ENCODE measurements at regions not wholly inside any gene's neighbourhood (a gene's known extent, or its start where the extent isn't known, plus 50 kb on each side); places are given as distances from the start of the nearest gene placed in this dataset.

DNA sequence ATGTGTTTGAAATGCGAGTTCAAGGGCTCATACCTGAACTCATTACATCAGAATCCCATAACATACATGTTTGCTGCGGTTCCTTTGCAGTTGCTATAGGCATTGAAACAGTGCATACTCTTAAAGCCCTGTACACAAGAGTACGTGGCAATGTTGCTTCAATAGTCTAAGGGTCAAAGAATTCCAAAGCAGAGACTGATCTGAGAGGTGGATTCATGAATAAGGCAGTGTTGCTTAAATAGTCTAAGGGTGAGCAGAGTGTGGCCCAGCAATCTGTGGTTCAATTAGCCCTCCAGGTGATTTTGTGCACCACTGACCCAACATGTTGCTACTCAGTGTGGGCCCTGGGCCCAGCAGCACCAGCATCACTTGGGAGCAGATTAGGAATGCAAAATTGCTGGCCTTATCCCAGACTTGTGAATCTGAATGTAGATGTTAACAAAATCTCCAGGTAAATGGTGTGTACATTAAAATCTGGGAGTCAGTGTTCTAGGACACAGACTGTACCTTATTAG lies 314.7 kb upstream of the UMPS start:
- TF ChIP-seq CTCF (IDR thresholded peaks at IDR 0.05; ENCODE audit: low read depth, low read length, poor library complexity, severe bottlenecking) = no peak
- TF ChIP-seq EZH2phosphoT487 (IDR thresholded peaks at IDR 0.05; ENCODE audit: borderline replicate concordance, low read length) = no peak

Measured in DOHH2 (cell line).